ENCODE measurements at regions not wholly inside any gene's neighbourhood (a gene's known extent, or its start where the extent isn't known, plus 50 kb on each side); places are given as distances from the start of the nearest gene placed in this dataset.
A peak's percentile ranks its signal among the peaks of the same experiment; 100 is the strongest.
"Not testable (repeated sequence)": the region's sequence is repeated elsewhere in the genome, so short reads cannot be mapped to it uniquely, and the experiment has no call there.

DNA sequence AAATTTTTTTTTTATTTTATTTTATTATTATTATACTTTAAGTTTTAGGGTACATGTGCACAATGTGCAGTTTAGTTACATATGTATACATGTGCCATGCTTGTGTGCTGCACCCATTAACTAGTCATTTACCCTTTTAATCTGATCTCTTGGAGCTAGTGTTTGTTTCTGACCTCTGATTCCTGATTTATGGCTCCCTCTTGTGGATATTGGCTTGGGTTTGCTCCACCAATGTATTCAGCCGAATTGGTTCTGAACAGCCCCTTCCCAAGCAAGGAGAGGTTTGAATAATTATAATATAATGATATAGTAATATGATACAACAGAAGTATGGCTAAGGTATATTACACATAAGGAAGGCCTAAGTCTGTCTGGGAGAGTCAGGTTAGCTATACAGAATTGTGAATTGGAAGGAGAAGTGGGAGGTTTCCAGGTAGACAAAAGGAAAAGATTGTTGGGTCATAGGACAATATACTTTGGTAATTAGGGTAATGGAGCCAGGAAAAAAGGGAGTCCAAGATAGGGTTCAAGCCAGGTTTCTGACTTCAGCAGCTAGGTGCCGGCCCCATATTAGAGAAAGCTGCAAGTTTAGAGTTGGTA, 53.1 kb upstream of the HMCN1 start:
- DNase-seq: peak; percentile 18 to 27

DNA sequence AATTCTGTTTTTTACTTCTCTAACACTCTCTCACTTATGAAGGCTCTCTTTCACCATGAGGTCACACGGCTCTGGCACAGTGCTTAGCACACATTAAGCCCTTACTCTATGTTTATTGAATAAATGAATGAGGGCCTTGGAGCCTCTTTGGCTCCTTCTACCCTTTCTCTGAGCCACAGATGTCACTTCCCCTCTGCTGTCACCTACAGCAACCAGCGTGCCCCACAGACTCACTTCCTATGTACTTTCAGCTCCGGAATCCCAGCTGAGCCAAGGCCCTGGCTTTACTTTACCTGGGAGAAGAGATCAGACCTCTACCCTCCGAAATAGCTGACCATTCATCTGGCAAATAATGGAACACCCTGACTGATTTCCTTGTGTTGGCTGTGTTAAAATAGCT, 53.7 kb upstream of the HMCN1 start:
- DNase-seq: no peak

DNA sequence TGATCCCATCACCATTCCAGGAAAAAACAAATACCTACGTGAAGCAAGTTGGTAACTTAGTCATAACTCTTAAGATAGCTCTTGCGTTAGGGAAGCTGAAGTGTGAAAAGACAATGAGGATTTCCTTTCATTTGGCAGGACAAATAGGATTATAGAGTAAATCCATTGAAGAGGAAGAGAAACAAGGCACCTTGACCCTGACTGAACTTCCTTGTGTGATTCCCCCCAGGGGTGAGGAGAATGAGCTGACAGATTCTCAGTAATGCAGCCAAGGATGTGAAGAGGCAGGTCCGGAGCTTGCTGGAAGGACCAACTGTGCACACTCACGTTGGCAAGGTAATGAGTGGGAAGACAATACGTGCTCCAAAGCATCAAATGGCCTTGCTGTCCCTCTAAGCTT, 55.0 kb upstream of the HMCN1 start:
- DNase-seq: no peak

DNA sequence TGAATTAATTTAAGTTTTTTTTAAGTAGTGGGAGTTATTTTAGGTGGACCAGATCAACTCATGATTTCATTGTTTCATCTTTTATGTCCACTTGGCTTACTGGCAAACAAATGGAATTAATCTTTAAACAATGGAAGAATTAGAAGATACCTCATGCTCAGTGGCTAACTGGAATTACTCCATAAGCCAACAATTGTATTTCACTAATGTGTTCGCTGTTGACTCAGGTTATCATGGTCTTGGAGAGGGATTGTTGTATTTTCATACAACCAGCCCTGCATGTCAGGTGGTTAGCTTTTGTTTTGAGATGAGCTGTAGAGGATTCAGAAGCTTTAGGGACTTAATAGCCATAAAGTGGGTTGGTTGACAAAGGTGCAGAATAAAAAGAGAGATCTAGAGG, 57.2 kb upstream of the HMCN1 start:
- DNase-seq: no peak

DNA sequence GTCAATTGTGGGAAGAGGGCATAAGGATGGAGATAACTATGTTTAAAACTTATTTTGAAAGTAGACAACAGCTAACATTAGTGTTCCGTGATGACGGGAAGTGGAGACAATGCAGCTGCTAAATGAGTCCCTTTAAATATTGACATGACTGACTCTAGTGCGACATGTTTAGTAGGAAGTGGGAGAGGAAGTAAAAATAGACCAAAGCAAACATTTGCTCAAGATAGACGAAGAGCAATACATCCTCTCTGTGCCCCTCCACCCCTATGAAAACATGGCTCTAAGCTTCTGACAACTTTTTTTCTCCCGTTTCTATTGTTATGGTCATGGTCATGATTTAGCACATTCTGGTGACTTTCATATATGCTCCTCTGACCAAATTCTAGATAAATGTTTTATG, 60.0 kb upstream of the HMCN1 start:
- no peak for DNase-seq

DNA sequence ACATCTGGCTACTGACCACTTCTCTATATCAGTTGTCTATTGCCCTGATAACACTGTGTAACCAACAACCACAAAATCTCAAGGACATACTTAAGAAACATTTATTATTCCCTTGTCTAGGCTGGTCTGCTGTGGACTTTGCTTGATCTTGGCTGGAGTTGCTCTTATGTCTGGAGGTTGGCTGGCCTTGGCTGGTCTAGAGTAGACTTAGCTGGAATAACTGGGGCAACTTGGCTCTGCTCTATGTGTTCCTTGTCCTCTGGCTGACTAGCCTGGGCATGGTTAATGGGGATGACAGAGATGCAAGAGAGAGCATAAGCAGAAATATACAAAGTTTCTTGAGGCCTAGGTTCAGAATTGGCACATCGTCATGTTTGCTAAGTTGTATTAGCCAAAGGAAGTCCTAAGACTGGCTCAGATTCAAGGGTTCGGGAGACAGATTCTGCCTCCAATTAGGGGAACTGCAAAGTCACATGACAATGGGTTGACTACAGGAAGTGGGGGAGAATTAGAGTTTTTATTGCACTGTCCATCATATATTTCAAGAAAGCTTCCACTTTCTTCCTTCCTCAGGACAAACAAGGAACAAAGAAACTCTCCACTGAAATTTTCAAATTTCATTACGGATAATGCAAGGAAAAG, 61.4 kb upstream of the HMCN1 start:
- no peak for DNase-seq

DNA sequence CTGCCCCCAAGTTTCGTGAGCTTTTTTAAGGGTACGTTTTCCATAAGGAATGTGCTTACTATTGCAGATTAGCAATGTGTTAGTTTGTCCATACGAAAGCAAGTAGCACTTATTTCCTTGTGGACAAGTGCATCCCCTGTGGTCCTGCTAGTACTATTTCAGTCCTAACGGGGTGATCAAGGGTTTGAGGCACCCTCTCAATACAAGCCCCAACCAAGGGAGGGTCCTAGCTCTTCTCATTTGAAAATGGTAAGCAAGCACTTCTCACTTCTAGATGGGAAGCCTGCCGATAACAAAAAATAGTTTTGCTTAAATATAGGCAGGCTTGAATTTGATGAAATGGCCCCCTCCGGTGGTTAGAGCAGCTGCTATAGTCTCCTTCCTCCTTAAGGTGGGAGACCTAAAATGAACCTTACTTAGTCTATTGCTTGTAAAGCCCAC, 64.0 kb upstream of the HMCN1 start:
- peak; percentile 16 to 17 for DNase-seq

DNA sequence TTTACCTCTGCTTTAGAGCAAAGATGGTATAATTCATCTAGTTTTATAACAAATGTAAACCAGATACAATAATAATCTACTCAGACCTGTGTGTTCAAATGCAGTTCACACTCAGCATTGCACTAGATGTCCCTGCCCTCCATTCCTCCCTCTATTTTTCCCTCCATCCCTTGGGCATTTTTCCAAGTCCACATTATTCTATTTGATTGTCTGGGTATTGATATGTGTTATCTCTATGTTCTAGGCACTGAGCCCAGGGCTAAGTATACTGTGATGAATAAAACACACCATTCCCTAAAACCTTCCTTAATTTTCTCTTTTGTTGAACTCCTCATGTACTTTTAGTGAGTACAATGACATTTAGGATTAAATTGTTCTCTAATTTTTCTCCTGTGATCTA, 66.2 kb upstream of the HMCN1 start:
- no peak for DNase-seq

DNA sequence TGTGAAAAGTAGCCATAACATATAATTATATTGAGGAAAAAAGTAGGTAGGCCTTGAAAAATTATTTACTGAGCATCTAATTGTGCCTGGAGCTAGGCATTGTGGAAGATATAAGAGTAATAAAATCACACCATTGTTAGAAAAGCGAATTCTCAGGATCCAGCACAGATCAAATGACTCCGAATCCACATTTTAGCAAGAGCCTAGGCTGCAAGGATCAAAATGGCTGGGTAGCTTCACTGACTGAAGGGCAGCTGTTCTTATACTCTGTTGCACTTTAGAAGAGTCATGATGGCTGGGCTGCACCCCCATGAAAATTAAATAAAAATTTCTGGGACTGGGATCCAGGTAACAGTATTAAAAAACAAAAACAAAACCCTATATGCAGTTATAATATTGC, 67.6 kb upstream of the HMCN1 start:
- no peak for DNase-seq

DNA sequence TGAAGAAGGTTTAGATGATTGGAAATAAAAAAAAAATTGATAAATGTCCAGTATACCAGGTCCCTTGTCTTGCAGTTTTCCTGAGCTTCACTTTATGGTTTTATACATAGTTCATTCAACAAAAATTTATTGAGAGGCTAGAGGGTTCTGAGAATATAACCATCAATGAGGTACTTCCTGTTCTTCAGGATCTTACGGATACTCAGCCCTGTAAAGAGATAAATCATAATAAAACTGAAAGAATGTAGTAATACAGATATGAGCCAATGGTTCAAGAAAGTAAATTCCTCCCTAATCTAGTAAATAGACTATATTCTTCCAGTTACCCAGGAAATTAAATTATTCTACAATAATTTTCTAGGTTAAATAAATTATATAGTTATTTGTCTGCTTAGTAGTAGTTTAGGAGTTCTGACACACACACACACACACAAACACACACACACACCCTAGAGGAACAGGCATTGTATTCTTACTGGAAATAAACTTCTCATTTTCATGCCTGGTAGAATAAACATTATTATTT, 70.4 kb upstream of the HMCN1 start:
- DNase-seq: no peak

DNA sequence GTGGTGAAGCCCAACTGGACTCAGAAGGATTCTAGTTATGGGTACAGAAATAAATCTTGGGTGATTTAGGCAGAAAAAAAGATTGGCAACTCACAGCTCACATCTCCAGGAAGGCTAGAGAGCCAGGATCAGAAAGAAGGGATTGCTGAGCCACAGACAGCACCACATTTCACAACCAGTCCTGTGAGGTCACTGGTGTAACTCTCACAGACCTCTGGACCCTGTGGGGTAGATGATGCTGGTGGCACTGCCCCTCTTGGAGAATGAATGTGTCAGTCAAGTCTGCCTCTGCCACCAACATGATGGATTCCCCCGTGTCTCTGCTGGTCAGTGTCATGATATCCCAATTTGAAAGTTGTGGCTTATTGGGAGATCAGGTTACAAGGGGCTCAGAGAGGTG, 70.9 kb upstream of the HMCN1 start:
- no peak for DNase-seq

DNA sequence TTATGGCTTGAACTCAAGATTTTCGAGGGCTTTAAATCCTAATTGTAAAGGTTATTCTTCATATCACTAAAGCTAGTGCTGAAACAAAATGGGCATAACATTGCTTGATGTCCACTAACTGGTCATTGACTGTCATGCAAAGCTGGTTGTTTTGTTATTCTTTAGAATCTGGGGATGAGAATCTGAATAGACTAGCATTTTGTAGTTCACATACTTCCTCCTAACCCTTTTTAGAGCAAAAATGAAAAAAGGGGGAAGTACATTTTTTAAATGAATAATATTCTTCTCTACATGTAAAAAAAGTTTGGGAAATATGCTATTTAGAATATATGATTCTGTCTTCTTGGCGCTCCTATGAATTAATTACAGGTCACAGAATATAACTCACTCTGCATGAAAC, 72.2 kb upstream of the HMCN1 start:
- no peak for DNase-seq

DNA sequence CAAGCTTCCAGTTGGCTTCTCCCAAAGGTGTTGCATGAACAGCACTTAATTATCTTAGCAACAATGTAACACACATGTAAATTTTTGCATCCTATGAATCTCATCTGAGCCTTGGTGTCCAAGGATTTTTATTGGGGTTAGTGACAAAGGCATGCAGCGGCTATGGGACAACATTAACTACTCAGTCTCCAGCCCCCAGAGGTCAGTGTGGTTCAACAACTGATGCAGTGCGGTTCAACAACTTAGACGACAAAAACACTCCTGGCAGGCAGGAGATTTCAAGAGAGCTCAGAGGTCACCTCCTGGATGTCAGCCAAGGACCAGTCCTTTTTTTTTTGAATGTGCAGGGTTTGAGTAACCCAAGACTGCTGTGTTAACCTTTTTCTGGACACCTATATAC, 77.5 kb upstream of the HMCN1 start:
- no peak for DNase-seq

DNA sequence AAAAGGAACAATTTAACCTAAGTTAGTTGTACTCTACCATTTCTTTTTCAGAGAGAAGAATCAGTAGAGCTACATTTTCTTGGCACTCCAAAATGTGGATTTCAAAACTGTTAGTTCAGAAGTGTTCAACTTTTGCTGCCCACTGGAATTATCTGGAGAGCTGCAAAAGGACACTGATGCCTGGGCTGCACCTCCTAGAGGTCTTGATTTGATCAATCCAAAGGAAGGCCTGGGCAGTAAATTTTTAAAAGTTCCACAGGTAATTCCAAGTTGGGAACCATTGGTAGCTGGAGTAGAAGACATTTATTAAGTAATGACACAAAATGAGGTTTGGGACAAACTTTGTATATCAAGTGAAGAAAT, 79.3 kb upstream of the HMCN1 start:
- DNase-seq: no peak

DNA sequence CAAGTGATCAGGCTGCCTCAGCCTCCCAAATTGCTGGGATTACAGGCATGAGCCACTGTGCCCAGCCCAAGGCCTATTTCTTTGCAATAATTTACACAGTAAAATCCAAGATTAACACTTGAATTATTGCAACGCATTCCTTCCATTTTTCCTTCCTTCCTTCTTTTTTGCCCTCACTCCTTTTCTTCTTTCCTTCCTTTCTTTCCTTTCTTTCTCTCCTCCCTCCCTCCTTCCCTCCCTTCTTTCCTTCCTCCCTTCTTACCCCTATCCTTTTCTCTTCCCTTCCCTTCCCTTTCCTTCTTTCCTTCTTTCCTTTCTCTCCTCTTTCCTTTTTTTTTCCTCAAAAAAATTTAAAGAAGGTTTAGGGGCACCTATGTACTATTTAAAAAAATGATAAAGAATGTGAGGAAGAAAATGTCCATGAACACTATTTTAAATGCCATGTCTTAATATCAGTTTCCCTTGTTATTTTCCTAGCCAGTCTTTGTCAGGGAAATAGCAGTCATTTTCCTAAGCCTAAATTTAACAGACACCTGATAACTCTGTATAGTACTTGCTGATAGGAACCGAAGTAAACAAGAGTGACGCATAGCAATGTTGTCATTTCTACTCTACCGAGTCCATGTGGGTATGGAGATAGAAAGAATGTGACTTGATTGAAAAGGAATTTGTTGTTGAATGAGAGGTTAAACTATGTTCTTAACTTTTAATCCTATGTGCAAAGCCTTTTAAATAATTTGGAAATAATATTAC, 79.8 kb upstream of the HMCN1 start:
- DNase-seq: no peak

DNA sequence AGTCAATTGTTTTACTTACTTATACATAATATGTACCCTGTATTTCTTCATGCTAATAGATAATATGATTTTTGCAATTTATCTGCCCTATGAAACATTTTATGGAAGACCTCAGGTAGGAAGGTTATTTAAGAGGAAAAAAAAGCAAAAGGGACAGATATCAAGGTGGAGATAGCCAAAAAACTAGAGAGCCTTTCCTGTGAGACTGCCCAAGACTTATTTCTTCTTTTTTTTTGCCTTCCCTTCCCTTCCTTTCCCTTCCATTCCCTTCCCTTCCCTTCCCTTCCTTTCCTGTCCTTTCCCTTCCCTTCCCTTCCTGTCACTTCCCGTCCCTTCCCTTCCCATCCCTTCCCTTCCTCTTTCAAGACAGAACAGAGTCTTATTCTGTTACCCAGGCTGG, 80.6 kb upstream of the HMCN1 start:
- DNase-seq: no peak

DNA sequence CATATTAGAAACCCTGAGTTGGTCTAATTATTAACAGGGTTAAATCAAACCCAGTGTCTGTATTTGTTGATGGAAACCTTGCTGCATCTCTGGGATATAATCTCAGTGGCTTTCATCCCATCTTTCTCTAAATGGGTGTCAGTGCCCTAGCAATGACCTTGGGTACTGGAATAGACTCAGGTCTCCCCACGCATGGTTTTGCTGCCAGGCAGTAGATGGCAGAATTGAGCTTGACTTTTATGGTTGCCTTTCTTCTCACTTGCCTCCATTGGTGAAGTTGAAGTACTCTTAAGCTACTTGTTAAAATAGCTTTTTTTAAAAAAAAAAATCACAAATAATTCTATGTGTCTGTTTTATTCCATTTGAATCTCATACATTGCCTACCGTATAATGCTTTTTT, 81.8 kb upstream of the HMCN1 start:
- DNase-seq: no peak

DNA sequence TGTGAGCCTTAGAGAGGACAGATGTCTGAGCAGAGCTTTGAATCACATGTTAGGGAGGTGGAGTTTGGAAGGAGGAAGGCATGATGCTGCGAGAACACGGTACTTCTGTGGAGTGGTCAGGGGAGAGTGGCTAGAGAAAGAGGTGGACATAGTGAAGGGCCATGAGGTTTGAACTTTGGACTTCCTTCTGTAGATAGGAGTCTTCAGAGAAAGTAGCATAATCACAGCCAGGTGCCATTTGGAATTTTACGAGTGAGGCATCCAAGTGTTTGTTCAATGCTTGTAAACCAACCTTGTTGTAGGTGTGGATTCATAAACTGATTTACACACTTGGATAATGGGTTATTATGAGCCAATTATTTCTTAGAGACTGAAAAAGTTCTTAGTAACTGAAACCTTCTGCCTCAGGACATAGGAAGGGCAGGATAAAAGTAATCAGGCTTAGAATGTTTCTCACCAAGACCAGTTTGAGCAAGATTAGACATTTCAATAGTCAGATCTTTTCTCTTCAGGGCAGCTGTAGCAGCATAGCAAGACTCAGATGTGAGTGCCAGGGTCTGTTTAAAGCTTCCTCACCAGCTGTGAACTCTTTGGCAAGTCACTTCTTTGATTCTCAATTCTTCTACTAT, 83.5 kb upstream of the HMCN1 start:
- no peak for DNase-seq

DNA sequence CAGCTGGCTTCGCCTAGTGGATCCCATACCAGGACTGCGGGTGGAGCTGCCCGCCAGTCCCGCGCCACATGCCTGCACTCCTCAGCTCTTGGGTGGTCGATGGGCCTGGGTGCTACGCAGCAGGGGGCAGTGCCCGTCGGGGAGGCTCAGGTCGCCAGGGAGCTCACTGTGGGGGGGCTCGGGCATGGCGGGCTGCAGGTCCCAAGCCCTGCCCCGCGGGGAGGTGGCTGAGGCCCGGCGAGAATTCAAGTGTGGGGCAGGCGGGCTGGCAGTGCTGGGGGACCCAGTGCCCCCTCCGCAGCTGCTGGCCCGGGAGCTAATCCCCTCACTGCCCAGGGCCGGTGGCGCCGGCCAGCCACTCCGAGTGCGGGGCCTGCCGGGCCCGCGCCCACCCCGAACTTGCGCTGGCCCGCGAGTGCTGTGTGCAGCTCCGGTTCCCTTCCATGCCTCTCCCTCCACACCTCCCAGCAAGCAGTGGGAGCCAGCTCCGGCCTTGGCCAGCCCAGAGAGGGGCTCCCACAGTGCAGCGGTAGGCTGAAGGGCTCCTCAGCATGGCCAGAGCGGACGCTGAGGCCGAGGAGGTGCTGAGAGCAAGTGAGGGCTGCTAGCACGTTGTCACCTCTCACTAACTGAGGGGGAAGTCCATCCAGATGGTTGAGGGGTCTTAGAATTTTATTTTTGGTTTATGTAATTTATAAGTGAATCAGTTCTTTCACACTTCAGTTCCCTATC, 85.2 kb upstream of the HMCN1 start:
- no peak for DNase-seq

DNA sequence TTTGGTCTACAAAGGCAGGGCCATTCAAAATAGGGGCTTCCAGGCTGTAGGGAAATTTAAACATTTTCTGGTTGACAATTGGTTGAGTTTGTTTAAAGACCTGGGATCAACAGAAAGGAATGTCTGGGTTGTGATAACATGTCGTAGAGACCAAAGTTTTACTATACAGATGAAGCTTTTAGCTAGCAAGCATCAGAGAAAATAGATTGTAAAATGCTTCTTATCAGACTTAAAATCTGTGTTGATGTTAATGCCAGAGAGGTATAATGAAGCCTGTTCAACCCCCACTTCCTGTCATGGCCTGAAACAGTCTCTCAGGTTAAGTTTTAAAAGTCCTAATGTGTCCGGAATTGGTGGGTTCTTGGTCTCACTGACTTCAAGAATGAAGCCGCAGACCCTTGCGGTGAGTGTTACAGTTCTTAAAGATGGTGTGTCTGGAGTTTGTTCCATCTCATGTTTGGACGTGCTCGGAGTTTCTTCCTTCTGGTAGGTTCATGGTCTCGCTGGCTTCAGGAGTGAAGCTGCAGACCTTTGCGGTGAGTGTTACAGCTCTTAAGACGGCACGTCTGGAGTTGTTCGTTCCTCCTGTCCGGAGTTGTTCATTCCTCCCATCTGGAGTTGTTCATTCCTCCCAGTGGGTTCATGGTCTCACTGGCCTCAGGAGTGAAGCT, 86.5 kb upstream of the HMCN1 start:
- not testable (repeated sequence) for DNase-seq

DNA sequence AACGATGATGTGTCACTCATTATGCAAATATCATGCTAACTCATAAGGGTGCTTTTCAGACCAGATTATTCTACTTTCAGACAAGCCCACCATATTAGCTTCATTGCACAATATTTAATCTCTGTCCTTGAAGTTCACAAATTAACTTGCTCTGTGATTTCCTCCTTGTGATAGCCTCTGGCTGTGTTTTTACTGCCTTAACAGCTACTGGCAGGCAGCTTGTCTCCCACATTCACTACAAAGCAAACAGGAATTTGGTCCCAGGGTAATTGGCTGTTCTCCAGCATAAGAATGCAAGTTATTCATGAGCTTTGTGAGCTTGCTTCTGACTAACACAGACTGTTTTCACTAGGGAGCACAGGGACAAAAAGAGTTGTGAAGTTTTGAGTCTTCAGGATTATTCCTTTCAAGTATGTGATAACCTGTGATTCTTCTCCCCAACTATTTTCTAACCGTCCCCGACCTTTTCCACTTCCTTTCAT, 87.9 kb upstream of the HMCN1 start:
- no peak for DNase-seq

DNA sequence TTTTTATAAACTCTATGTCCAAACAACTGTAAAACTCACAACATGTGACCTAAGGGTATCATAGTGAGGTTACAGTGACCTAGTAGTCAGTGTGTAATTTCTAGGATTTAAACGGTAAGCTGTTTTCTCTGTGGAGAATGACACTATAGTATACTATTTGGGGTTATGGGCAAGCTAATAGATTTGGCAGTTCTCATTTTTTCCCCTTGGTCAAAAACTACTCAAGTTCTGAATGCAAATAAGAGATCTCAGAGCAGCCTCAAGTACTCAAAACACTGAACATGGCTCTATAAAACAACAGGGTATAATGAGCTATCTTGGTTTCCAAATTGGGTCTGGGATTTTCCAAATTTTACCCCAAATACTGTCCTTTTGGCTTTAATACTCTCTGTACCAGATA, 88.5 kb upstream of the HMCN1 start:
- DNase-seq: no peak
